ENCODE measurements at regions not wholly inside any gene's neighbourhood (a gene's known extent, or its start where the extent isn't known, plus 50 kb on each side); places are given as distances from the start of the nearest gene placed in this dataset.

DNA sequence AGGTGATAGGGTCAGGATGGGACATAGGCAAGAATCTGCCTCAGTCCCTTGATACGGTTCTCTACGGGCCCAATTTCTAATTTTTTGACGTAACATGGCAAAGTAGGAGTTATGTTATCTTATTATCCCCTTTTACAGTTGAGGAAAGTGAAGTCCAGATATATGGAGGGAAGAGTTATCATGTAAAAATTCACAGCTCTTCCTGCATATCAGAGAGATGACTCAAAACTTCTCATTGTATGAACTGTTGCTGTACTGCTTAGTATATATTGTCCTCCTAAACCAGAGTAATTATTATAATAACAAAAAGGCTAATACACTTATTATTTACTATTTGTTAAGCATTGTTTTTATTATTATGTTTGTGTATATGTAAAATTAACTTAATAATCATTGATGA is 260.5 kb upstream of the IGFBP7 start:
- H3K9me3 ChIP-seq (ENCODE audit: low read length): no peaks in the 10 kb centered on the region
- no peak overlapping the region for H3K4me2 ChIP-seq (ENCODE audit: low read length)
- H3K4me1 ChIP-seq (ENCODE audit: insufficient read depth, low read length, severe bottlenecking): no peaks in the 10 kb centered on the region
- H3K9ac ChIP-seq (ENCODE audit: low read length): no peak overlapping the region
- TF ChIP-seq EZH2 (IDR thresholded peaks at IDR 0.05; ENCODE audit: borderline replicate concordance, low read length): no peak
- TF ChIP-seq, protein P1, sequence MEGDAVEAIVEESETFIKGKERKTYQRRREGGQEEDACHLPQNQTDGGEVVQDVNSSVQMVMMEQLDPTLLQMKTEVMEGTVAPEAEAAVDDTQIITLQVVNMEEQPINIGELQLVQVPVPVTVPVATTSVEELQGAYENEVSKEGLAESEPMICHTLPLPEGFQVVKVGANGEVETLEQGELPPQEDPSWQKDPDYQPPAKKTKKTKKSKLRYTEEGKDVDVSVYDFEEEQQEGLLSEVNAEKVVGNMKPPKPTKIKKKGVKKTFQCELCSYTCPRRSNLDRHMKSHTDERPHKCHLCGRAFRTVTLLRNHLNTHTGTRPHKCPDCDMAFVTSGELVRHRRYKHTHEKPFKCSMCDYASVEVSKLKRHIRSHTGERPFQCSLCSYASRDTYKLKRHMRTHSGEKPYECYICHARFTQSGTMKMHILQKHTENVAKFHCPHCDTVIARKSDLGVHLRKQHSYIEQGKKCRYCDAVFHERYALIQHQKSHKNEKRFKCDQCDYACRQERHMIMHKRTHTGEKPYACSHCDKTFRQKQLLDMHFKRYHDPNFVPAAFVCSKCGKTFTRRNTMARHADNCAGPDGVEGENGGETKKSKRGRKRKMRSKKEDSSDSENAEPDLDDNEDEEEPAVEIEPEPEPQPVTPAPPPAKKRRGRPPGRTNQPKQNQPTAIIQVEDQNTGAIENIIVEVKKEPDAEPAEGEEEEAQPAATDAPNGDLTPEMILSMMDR (IDR thresholded peaks at IDR 0.05; ENCODE audit: low read length): no peak
- H3K27ac ChIP-seq (ENCODE audit: low read depth, low read length, poor library complexity, severe bottlenecking): no peak overlapping the region
- no peaks in the 10 kb centered on the region for H3K36me3 ChIP-seq (ENCODE audit: insufficient read depth, low read length)
- no peak overlapping the region for H2AFZ ChIP-seq (ENCODE audit: low read length)
- H3K9me2 ChIP-seq (ENCODE audit: low read depth, low read length): no peaks in the 10 kb centered on the region
- H3K27me3 ChIP-seq (ENCODE audit: insufficient read depth, low read length): no peaks in the 10 kb centered on the region
- no peaks in the 10 kb centered on the region for H3K79me2 ChIP-seq (ENCODE audit: insufficient read depth, low read length)
- H4K20me1 ChIP-seq (ENCODE audit: insufficient read depth, low read length): no peaks in the 10 kb centered on the region
- H3F3A ChIP-seq (ENCODE audit: insufficient read depth, low read length): no peaks in the 10 kb centered on the region
- no peak overlapping the region for H3K4me3 ChIP-seq (ENCODE audit: low read depth, low read length, poor library complexity, severe bottlenecking)

- H3K4me3 ChIP-seq (ENCODE audit: low read depth, low read length, poor library complexity, severe bottlenecking): no peak overlapping the region
- H3K79me2 ChIP-seq (ENCODE audit: insufficient read depth, low read length): no peaks in the 10 kb centered on the region
- H3K27me3 ChIP-seq (ENCODE audit: insufficient read depth, low read length): no peaks in the 10 kb centered on the region
- H3K4me1 ChIP-seq (ENCODE audit: insufficient read depth, low read length, severe bottlenecking): no peaks in the 10 kb centered on the region
- H3K36me3 ChIP-seq (ENCODE audit: insufficient read depth, low read length): no peaks in the 10 kb centered on the region
- no peaks in the 10 kb centered on the region for H3K9me3 ChIP-seq (ENCODE audit: low read length)
- TF ChIP-seq EZH2 (IDR thresholded peaks at IDR 0.05; ENCODE audit: borderline replicate concordance, low read length): no peak
- TF ChIP-seq, protein P1 (IDR thresholded peaks at IDR 0.05; ENCODE audit: low read length): no peak
- no peak overlapping the region for H2AFZ ChIP-seq (ENCODE audit: low read length)
- no peaks in the 10 kb centered on the region for H3K9me2 ChIP-seq (ENCODE audit: low read depth, low read length)
- no peaks in the 10 kb centered on the region for H3F3A ChIP-seq (ENCODE audit: insufficient read depth, low read length)
- no peak overlapping the region for H3K4me2 ChIP-seq (ENCODE audit: low read length)
- no peak overlapping the region for H3K9ac ChIP-seq (ENCODE audit: low read length)
- H4K20me1 ChIP-seq (ENCODE audit: insufficient read depth, low read length): no peaks in the 10 kb centered on the region
- no peak overlapping the region for H3K27ac ChIP-seq (ENCODE audit: low read depth, low read length, poor library complexity, severe bottlenecking)
Observed at GRCh38 chr4:57369446-57369845, 259.3 kb upstream of the IGFBP7 start.

DNA sequence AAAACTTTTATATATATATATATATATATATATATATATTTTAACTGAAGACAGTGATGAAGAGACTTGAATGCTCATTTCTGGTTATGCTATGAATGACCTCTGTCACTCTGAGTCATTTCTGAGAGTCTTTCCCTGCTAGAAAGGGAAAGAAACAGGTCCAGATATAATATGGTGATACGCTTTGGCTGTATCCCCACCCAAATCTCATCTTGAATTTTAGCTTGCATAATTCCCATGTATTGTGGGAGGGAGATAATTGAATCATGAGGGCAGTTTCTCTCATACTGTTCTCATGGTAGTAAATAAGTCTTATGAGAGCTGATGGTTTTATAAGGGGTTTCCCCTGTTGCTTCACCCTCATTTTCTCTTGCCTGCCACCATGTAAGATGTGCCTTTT is 254.1 kb upstream of the IGFBP7 start:
- Histone ChIP-seq H3K4me1 (ENCODE audit: insufficient read depth, low read length, severe bottlenecking) (no peaks in the 10 kb centered on the region), H3K4me3 (ENCODE audit: low read depth, low read length, poor library complexity, severe bottlenecking) (no peak overlapping the region), H2AFZ (ENCODE audit: low read length) (no peak overlapping the region), H3K36me3 (ENCODE audit: insufficient read depth, low read length) (no peaks in the 10 kb centered on the region), H3K79me2 (ENCODE audit: insufficient read depth, low read length) (no peaks in the 10 kb centered on the region), H3K9me3 (ENCODE audit: low read length) (no peaks in the 10 kb centered on the region), H4K20me1 (ENCODE audit: insufficient read depth, low read length) (no peaks in the 10 kb centered on the region), H3K9me2 (ENCODE audit: low read depth, low read length) (no peaks in the 10 kb centered on the region), H3K9ac (ENCODE audit: low read length) (no peak overlapping the region), H3K27ac (ENCODE audit: low read depth, low read length, poor library complexity, severe bottlenecking) (no peak overlapping the region), H3K27me3 (ENCODE audit: insufficient read depth, low read length) (no peaks in the 10 kb centered on the region), H3F3A (ENCODE audit: insufficient read depth, low read length) (no peaks in the 10 kb centered on the region), H3K4me2 (ENCODE audit: low read length) (no peak overlapping the region)
- TF ChIP-seq, protein P1 (IDR thresholded peaks at IDR 0.05; ENCODE audit: low read length): no peak
- no peak for TF ChIP-seq EZH2 (IDR thresholded peaks at IDR 0.05; ENCODE audit: borderline replicate concordance, low read length)

Data from OCI-LY1 (cell line).